ENCODE measurements at regions not wholly inside any gene's neighbourhood (a gene's known extent, or its start where the extent isn't known, plus 50 kb on each side); places are given as distances from the start of the nearest gene placed in this dataset.

DNA sequence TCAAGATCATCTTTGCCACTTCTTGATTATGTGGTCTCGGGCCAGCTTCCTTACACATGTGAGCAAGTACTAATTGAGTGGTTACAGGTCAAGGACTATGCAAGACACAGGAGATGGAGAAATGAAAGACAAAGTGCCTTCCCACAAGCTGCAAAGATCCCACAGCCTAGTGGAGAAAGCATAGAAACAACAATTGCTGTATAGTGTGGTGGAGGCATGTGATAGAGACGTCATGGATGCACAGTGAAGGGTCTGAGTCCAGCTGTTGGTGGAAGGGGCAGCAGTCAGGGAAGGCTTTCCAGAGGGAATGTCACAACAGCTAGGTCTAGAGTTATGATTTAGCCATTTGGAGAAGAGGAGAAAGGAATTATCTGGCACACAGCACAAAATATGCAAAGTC, 210.6 kb downstream of the KDR start:
- Histone ChIP-seq H3K4ac (ENCODE audit: low read depth, low read length) (no peak overlapping the region), H4K5ac (ENCODE audit: low read depth, low read length) (no peak overlapping the region), H3K18ac (ENCODE audit: low read depth, low read length) (no peak overlapping the region), H3K56ac (ENCODE audit: extremely low read depth, insufficient read depth, low read length) (no peak overlapping the region), H4K91ac (ENCODE audit: insufficient read depth, low read depth, low read length) (no peak overlapping the region), H2BK15ac (ENCODE audit: low read depth, low read length) (no peak overlapping the region), H3K9me1 (ENCODE audit: insufficient read depth, low read length) (no peaks in the 10 kb centered on the region), H4K20me1 (ENCODE audit: insufficient read depth, low read length) (no peaks in the 10 kb centered on the region), H2BK120ac (ENCODE audit: low read depth, low read length) (no peak overlapping the region), H3K27ac (ENCODE audit: insufficient read depth, low read length) (no peak overlapping the region), H3K23ac (ENCODE audit: low read depth, low read length) (no peak overlapping the region), H2BK5ac (ENCODE audit: low read depth, low read length, poor library complexity, severe bottlenecking) (no peak overlapping the region), H4K8ac (ENCODE audit: low read depth in 2 of 2, low read length in 2 of 2) (no peak overlapping the region), H2BK20ac (ENCODE audit: low read depth, low read length) (no peak overlapping the region), H3K27me3 (ENCODE audit: control insufficient read depth, insufficient read depth, low read length) (peaks cover 6% of the 10 kb centered on the region), H3K36me3 (ENCODE audit: control insufficient read depth, insufficient read depth, low read length) (no peaks in the 10 kb centered on the region), H2AFZ (replicated peaks; ENCODE audit: low read length, poor library complexity) (no peak overlapping the region), H3K4me1 (ENCODE audit: control insufficient read depth, insufficient read depth, low read length) (no peaks in the 10 kb centered on the region), H3K4me3 (ENCODE audit: insufficient read depth, low read depth, low read length) (no peak overlapping the region), H3K4me2 (ENCODE audit: low read depth, low read length) (no peak overlapping the region), H3K79me1 (ENCODE audit: low read depth in 1 of 2, low read length in 2 of 2) (no peaks in the 10 kb centered on the region), H2AK9ac (replicated peaks; ENCODE audit: low read depth, low read length, poor library complexity) (no peak overlapping the region), H3K9ac (ENCODE audit: low read depth, low read length) (no peak overlapping the region), H3K14ac (replicated peaks; ENCODE audit: low read depth, low read length) (no peak overlapping the region), H3K9me3 (ENCODE audit: control insufficient read depth, insufficient read depth, low read length) (no peaks in the 10 kb centered on the region), H2AK5ac (ENCODE audit: low read depth, low read length) (no peak overlapping the region)
- DNase-seq: no peak
- no peak for ATAC-seq (ENCODE audit: low read depth)
- dilution Hi-C loops (cut with HindIII; ENCODE audit: low sequenced_read_pairs, unreplicated experiment): no loop called here
- no CpG with 5 or more reads among the region's 2 CpGs for WGBS, 2 experiments (ENCODE audit: extremely low coverage in 2 of 2, insufficient read length in 1 of 2)
- ChIA-PET CTCF (interaction anchor here (0.7 kb wide), 1 partner anchor 35 kb away, joined by 3 read pairs; no protein-coding TSS in a partner anchor), POLR2A (ENCODE audit: unreplicated experiment) (no interaction called here)
- intact Hi-C loops (cut with micrococcal nuclease): no loop called here
- no TSS peak for BruUV-seq (replicated peaks)
- TF ChIP-seq CEBPB (IDR thresholded peaks at IDR 0.05; ENCODE audit: low read depth, low read length): no peak
- no peak for TF ChIP-seq MAFK (IDR thresholded peaks at IDR 0.05; ENCODE audit: low read depth, low read length)
- no peak for TF ChIP-seq SMC3 (IDR thresholded peaks at IDR 0.05; ENCODE audit: low read depth, low read length)
- no peak for TF ChIP-seq RAD21 (IDR thresholded peaks at IDR 0.05; ENCODE audit: low read length)
- in situ Hi-C loops (cut with MboI; ENCODE audit: low sequenced_read_pairs): no loop called here

Measured in IMR-90 (cell line).